IPS DF 4.7 (cell line): ENCODE measurements at regions not wholly inside any gene's neighbourhood (a gene's known extent, or its start where the extent isn't known, plus 50 kb on each side); places are given as distances from the start of the nearest gene placed in this dataset.

Experiments used
- DNase-seq: peaks from one replicate; pipeline ENCODE4 v3.0.0-alpha.2; 2013; ENCODE audit warnings: low spot score; ENCODE audit errors: extremely low read depth

GRCh38 chr6:77403424-77403823 is 59.9 kb downstream of the HTR1B start:
- no peak for DNase-seq

GRCh38 chr6:77401231-77401630 is 62.1 kb downstream of the HTR1B start:
- DNase-seq, result no peak

GRCh38 chr6:77397561-77397960 is 65.7 kb downstream of the HTR1B start:
- no peak for DNase-seq

GRCh38 chr6:77389402-77389801 is 73.9 kb downstream of the HTR1B start:
- DNase-seq, result no peak

- no peak for DNase-seq
Measured at GRCh38 chr6:77383026-77383425, 80.3 kb downstream of the HTR1B start.

GRCh38 chr6:77373955-77374354 is 89.3 kb downstream of the HTR1B start:
- DNase-seq, result no peak

- no peak for DNase-seq
Measured at GRCh38 chr6:77371748-77372147, 91.5 kb downstream of the HTR1B start.

- peak; percentile 16 for DNase-seq
Measured at GRCh38 chr6:77368660-77369313, 94.5 kb downstream of the HTR1B start.

- DNase-seq, result no peak
Measured at GRCh38 chr6:77366798-77367197, 96.5 kb downstream of the HTR1B start.

- DNase-seq, result no peak
Measured at GRCh38 chr6:77363702-77364101, 99.6 kb downstream of the HTR1B start.

- DNase-seq, result no peak
Measured at GRCh38 chr6:77362055-77362454, 101.2 kb downstream of the HTR1B start.

GRCh38 chr6:77361018-77361417 is 102.3 kb downstream of the HTR1B start:
- DNase-seq, result no peak

GRCh38 chr6:77356821-77357220 is 106.5 kb downstream of the HTR1B start:
- no peak for DNase-seq

GRCh38 chr6:77354581-77354980 is 108.7 kb downstream of the HTR1B start:
- DNase-seq, result no peak

GRCh38 chr6:77353129-77353528 is 110.2 kb downstream of the HTR1B start:
- no peak for DNase-seq

GRCh38 chr6:77341058-77341986 is 122.0 kb downstream of the HTR1B start:
- DNase-seq, result no peak

- DNase-seq, result no peak
Measured at GRCh38 chr6:77340331-77340730, 123.0 kb downstream of the HTR1B start.

- DNase-seq, result no peak
Measured at GRCh38 chr6:77339926-77340325, 123.4 kb downstream of the HTR1B start.

GRCh38 chr6:77337392-77337791 is 125.9 kb downstream of the HTR1B start:
- no peak for DNase-seq

- no peak for DNase-seq
Measured at GRCh38 chr6:77334093-77334492, 129.2 kb downstream of the HTR1B start.

GRCh38 chr6:77332915-77333623 is 130.2 kb downstream of the HTR1B start:
- DNase-seq, result no peak

- no peak for DNase-seq
Measured at GRCh38 chr6:77326711-77327110, 136.6 kb downstream of the HTR1B start.
